DOHH2 (cell line): ENCODE measurements at regions not wholly inside any gene's neighbourhood (a gene's known extent, or its start where the extent isn't known, plus 50 kb on each side); places are given as distances from the start of the nearest gene placed in this dataset.

Source experiments
- EZH2phosphoT487 ChIP-seq: fragments of 200-600 bp; sonication (generic); IDR thresholded peaks from 2 replicates; pipeline ENCODE4 v1.6.1; 2017; ENCODE audit warnings: borderline replicate concordance, mild to moderate bottlenecking, antibody characterized with exemption, low read length, moderate library complexity, mixed read lengths
- TF ChIP-seq, protein P1 (sequence below): fragments of 200-600 bp; sonication (generic); IDR thresholded peaks from one replicate; pipeline ENCODE4 v1.5.1; 2014; ENCODE audit warnings: antibody characterized with exemption, mild to moderate bottlenecking, low read depth, low read length; ENCODE audit not compliant: poor library complexity, severe bottlenecking

DNA sequence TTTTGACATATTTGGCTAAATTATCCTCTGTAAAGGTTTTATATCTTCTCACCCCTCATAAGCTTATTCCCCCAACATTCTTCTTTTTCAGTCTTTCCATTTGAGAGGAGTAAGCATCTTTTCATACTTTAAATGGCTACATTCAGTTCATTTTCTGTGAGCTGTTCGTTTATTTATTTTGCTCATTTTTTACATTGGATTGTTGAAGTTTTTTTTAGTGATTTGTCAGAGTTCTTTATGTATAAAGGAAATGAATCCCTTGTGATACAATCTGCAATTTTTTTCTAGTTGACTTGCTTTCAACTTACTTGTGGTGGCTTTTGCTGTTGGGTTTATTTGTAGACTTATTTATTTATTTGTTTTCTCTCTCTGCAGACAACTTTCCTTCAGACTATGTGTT, 250.3 kb downstream of the DLEU7 start:
- TF ChIP-seq, protein P1, sequence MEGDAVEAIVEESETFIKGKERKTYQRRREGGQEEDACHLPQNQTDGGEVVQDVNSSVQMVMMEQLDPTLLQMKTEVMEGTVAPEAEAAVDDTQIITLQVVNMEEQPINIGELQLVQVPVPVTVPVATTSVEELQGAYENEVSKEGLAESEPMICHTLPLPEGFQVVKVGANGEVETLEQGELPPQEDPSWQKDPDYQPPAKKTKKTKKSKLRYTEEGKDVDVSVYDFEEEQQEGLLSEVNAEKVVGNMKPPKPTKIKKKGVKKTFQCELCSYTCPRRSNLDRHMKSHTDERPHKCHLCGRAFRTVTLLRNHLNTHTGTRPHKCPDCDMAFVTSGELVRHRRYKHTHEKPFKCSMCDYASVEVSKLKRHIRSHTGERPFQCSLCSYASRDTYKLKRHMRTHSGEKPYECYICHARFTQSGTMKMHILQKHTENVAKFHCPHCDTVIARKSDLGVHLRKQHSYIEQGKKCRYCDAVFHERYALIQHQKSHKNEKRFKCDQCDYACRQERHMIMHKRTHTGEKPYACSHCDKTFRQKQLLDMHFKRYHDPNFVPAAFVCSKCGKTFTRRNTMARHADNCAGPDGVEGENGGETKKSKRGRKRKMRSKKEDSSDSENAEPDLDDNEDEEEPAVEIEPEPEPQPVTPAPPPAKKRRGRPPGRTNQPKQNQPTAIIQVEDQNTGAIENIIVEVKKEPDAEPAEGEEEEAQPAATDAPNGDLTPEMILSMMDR, result no peak
- no peak for TF ChIP-seq EZH2phosphoT487
